Stimulated activated CD8-positive, alpha-beta memory T cell treated with anti-CD3 and anti-CD28 coated beads, Interleukin-2, amount 100 ng/mL, for 1 hour (primary cell): ENCODE measurements at regions not wholly inside any gene's neighbourhood (a gene's known extent, or its start where the extent isn't known, plus 50 kb on each side); places are given as distances from the start of the nearest gene placed in this dataset.
"Not testable (repeated sequence)": the region's sequence is repeated elsewhere in the genome, so short reads cannot be mapped to it uniquely, and the experiment has no call there.

Experiments used
- DNase-seq, 2 donors: peaks; one replicate each; pipeline ENCODE4 v3.0.0-alpha.2; 2020; ENCODE audit warnings: low read depth in 2 of 2

GRCh38 chr21:25155020-25155419 lies 452.3 kb downstream of the MRPL39 start:
- DNase-seq, result not testable (repeated sequence)

- no peak for DNase-seq
Measured at GRCh38 chr21:25149022-25149421, 458.3 kb downstream of the MRPL39 start.

GRCh38 chr21:25139414-25139813 lies 467.9 kb downstream of the MRPL39 start:
- no peak for DNase-seq

GRCh38 chr21:25133939-25134338 lies 473.3 kb downstream of the MRPL39 start:
- no peak for DNase-seq

GRCh38 chr21:25127811-25128210 lies 479.5 kb downstream of the MRPL39 start:
- DNase-seq, result no peak

GRCh38 chr21:25127007-25127406 lies 480.3 kb downstream of the MRPL39 start:
- DNase-seq, result no peak

GRCh38 chr21:25126564-25126963 lies 480.7 kb downstream of the MRPL39 start:
- DNase-seq, result no peak

- no peak for DNase-seq
Measured at GRCh38 chr21:25118648-25119047, 488.6 kb downstream of the MRPL39 start.

- no peak for DNase-seq
Measured at GRCh38 chr21:25115021-25115420, 492.3 kb downstream of the MRPL39 start.

- no peak for DNase-seq
Measured at GRCh38 chr21:25107708-25108107, 499.6 kb downstream of the MRPL39 start.

GRCh38 chr21:25103500-25104207 lies 503.6 kb downstream of the MRPL39 start:
- no peak for DNase-seq

- DNase-seq, result no peak
Measured at GRCh38 chr21:25097648-25098047, 509.6 kb downstream of the MRPL39 start.

GRCh38 chr21:25094695-25095094 lies 512.6 kb downstream of the MRPL39 start:
- DNase-seq, result no peak

GRCh38 chr21:25092441-25093011 lies 514.8 kb downstream of the MRPL39 start:
- no peak for DNase-seq

GRCh38 chr21:25081096-25081495 lies 526.2 kb downstream of the MRPL39 start:
- no peak for DNase-seq

- no peak for DNase-seq
Measured at GRCh38 chr21:25080661-25081060, 526.6 kb downstream of the MRPL39 start.

GRCh38 chr21:25080141-25080540 lies 527.1 kb downstream of the MRPL39 start:
- no peak for DNase-seq

- no peak for DNase-seq
Measured at GRCh38 chr21:25079053-25079452, 528.2 kb downstream of the MRPL39 start.

- DNase-seq, result no peak
Measured at GRCh38 chr21:25062061-25062460, 545.2 kb downstream of the MRPL39 start.

GRCh38 chr21:25054689-25055088 lies 552.6 kb downstream of the MRPL39 start:
- DNase-seq, result no peak

- no peak for DNase-seq
Measured at GRCh38 chr21:25039461-25040380, 567.6 kb downstream of the MRPL39 start.

- DNase-seq, result no peak
Measured at GRCh38 chr21:25036775-25037174, 570.5 kb downstream of the MRPL39 start.

- DNase-seq, result no peak
Measured at GRCh38 chr21:25031750-25032149, 575.5 kb downstream of the MRPL39 start.
